Keratinocyte (primary cell): ENCODE measurements at regions not wholly inside any gene's neighbourhood (a gene's known extent, or its start where the extent isn't known, plus 50 kb on each side); places are given as distances from the start of the nearest gene placed in this dataset.

Experiments
- CTCF ChIP-seq, 3 experiments: IDR thresholded peaks in 1 of 3; conservative IDR thresholded peaks in 1 of 3; optimal IDR thresholded peaks in 1 of 3; 2 replicates in 2 of 3; 3 replicates in 1 of 3; pipeline versions ENCODE3 to v1.5.1; 2011; ENCODE audit warnings: low read length in 3 of 3, mild to moderate bottlenecking in 3 of 3, moderate library complexity in 2 of 3, control low read depth in 1 of 3, inconsistent platforms in 1 of 3; ENCODE audit not compliant: insufficient read depth in 2 of 3; ENCODE audit errors: extremely low read depth in 1 of 3
- EZH2 ChIP-seq: IDR thresholded peaks from one replicate; pipeline ENCODE4 v1.6.1; 2012; ENCODE audit warnings: inconsistent platforms, mild to moderate bottlenecking, low read length, moderate library complexity

DNA sequence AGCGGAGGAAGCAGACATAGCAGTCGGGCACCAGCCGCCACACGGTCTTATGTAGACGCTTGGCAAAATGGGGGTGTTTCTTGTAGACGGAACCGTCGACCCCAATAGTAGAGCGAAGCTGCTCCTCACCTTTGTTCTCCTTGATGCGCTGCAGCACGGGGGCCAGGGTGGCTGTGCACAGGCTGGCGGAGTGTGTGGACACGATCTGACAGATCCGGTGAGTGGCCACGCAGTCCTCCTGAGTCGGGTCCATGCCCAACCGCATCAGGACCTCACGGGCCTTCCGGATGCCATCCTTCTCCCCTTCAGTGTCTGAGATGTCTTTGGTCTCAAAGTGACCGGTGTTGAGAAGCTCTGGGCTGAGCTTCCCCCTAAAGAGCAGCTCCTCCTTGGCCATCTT lies 153.0 kb downstream of the TENT5D start:
- TF ChIP-seq CTCF (optimal IDR thresholded peaks at IDR 0.05 in 1 of 3, IDR thresholded peaks at IDR 0.05 in 1 of 3, conservative IDR thresholded peaks at IDR 0.05 in 1 of 3; ENCODE audit: extremely low read depth in 1 of 3, insufficient read depth in 2 of 3, low read length in 3 of 3), result no peak
- no peak for TF ChIP-seq EZH2
